ENCODE measurements at regions not wholly inside any gene's neighbourhood (a gene's known extent, or its start where the extent isn't known, plus 50 kb on each side); places are given as distances from the start of the nearest gene placed in this dataset.

GRCh38 chr18:65091744-65092329 is 659.0 kb upstream of the CDH7 start:
- Histone ChIP-seq H3K27ac (no peak overlapping the region), H3K4me3 (ENCODE audit: low read depth, low read length) (no peak overlapping the region), H3K79me2 (no peaks in the 10 kb centered on the region), H3K9me3 (ENCODE audit: control insufficient read depth, low read length) (no peaks in the 10 kb centered on the region), H3K4me1 (no peaks in the 10 kb centered on the region), H3K36me3 (ENCODE audit: control insufficient read depth, insufficient read depth, low read length) (no peaks in the 10 kb centered on the region), H2AFZ (no peak overlapping the region), H3K9ac (no peak overlapping the region), H3K27me3 (ENCODE audit: control insufficient read depth, insufficient read depth, low read length) (no peaks in the 10 kb centered on the region), H3K4me2 (ENCODE audit: low read length) (no peak overlapping the region)
- TF ChIP-seq CTCF (IDR thresholded peaks at IDR 0.05), result no peak

GRCh38 chr18:65082907-65083306 is 667.9 kb upstream of the CDH7 start:
- Histone ChIP-seq H3K4me3 (ENCODE audit: low read depth, low read length) (no peak overlapping the region), H3K4me2 (ENCODE audit: low read length) (no peak overlapping the region), H3K9me3 (ENCODE audit: control insufficient read depth, low read length) (no peaks in the 10 kb centered on the region), H3K36me3 (ENCODE audit: control insufficient read depth, insufficient read depth, low read length) (no peaks in the 10 kb centered on the region), H3K4me1 (no peaks in the 10 kb centered on the region), H3K79me2 (no peaks in the 10 kb centered on the region), H3K27ac (no peak overlapping the region), H3K9ac (no peak overlapping the region), H2AFZ (no peak overlapping the region), H3K27me3 (ENCODE audit: control insufficient read depth, insufficient read depth, low read length) (no peaks in the 10 kb centered on the region)
- no peak for TF ChIP-seq CTCF (IDR thresholded peaks at IDR 0.05)

GRCh38 chr18:65081786-65082185 is 669.0 kb upstream of the CDH7 start:
- Histone ChIP-seq H3K9me3 (ENCODE audit: control insufficient read depth, low read length) (no peaks in the 10 kb centered on the region), H2AFZ (no peak overlapping the region), H3K27me3 (ENCODE audit: control insufficient read depth, insufficient read depth, low read length) (no peaks in the 10 kb centered on the region), H3K27ac (no peak overlapping the region), H3K36me3 (ENCODE audit: control insufficient read depth, insufficient read depth, low read length) (no peaks in the 10 kb centered on the region), H3K79me2 (no peaks in the 10 kb centered on the region), H3K4me1 (no peaks in the 10 kb centered on the region), H3K4me2 (ENCODE audit: low read length) (no peak overlapping the region), H3K9ac (no peak overlapping the region), H3K4me3 (ENCODE audit: low read depth, low read length) (no peak overlapping the region)
- no peak for TF ChIP-seq CTCF (IDR thresholded peaks at IDR 0.05)

GRCh38 chr18:65073060-65073550 is 677.7 kb upstream of the CDH7 start:
- no peak overlapping the region for H3K4me3 ChIP-seq (ENCODE audit: low read depth, low read length)
- H3K36me3 ChIP-seq (ENCODE audit: control insufficient read depth, insufficient read depth, low read length), result no peaks in the 10 kb centered on the region
- H3K9ac ChIP-seq, result no peak overlapping the region
- H3K9me3 ChIP-seq (ENCODE audit: control insufficient read depth, low read length), result no peaks in the 10 kb centered on the region
- no peak overlapping the region for H3K4me2 ChIP-seq (ENCODE audit: low read length)
- TF ChIP-seq CTCF (IDR thresholded peaks at IDR 0.05), result no peak
- H3K27me3 ChIP-seq (ENCODE audit: control insufficient read depth, insufficient read depth, low read length), result no peaks in the 10 kb centered on the region
- no peaks in the 10 kb centered on the region for H3K4me1 ChIP-seq
- no peak overlapping the region for H2AFZ ChIP-seq
- H3K79me2 ChIP-seq, result no peaks in the 10 kb centered on the region
- no peak overlapping the region for H3K27ac ChIP-seq

- Histone ChIP-seq H3K4me2 (ENCODE audit: low read length) (no peak overlapping the region), H3K27me3 (ENCODE audit: control insufficient read depth, insufficient read depth, low read length) (no peaks in the 10 kb centered on the region), H3K79me2 (no peaks in the 10 kb centered on the region), H3K4me3 (ENCODE audit: low read depth, low read length) (no peak overlapping the region), H2AFZ (no peak overlapping the region), H3K4me1 (no peaks in the 10 kb centered on the region), H3K27ac (no peak overlapping the region), H3K36me3 (ENCODE audit: control insufficient read depth, insufficient read depth, low read length) (no peaks in the 10 kb centered on the region), H3K9me3 (ENCODE audit: control insufficient read depth, low read length) (no peaks in the 10 kb centered on the region), H3K9ac (no peak overlapping the region)
- no peak for TF ChIP-seq CTCF (IDR thresholded peaks at IDR 0.05)
Measured at GRCh38 chr18:65057439-65058083, 693.3 kb upstream of the CDH7 start.
